HL-60 (cell line): ENCODE measurements at regions not wholly inside any gene's neighbourhood (a gene's known extent, or its start where the extent isn't known, plus 50 kb on each side); places are given as distances from the start of the nearest gene placed in this dataset.

Source experiments
- DNase-seq, 2 experiments: peaks; one replicate each; pipeline ENCODE4 v3.0.0-alpha.2; 2010 to 2020; ENCODE audit warnings: low read depth in 1 of 2, low spot score in 1 of 2
- H3K27ac ChIP-seq: fragments of 250-450 bp; sonication (Bioruptor Pico); replicated peaks from 2 replicates; pipeline ENCODE4 v1.5.1; 2020; ENCODE audit warnings: mild to moderate bottlenecking, moderate library complexity
- H3K27me3 ChIP-seq: fragments of 250-450 bp; sonication (Bioruptor Pico); 2 replicates; pipeline ENCODE4 v1.5.1; 2021; ENCODE audit warnings: mild to moderate bottlenecking, moderate library complexity; ENCODE audit not compliant: insufficient read depth, poor library complexity, severe bottlenecking
- H3K4me3 ChIP-seq: replicated peaks from 2 replicates; pipeline ENCODE4 v1.5.1; 2011; ENCODE audit warnings: mild to moderate bottlenecking, control low read depth, low read length; ENCODE audit not compliant: insufficient read depth
- GABPA ChIP-seq: IDR thresholded peaks from 2 replicates; pipeline ENCODE4 v1.6.1; 2012; ENCODE audit warnings: low read depth
- POLR2AphosphoS5 ChIP-seq: IDR thresholded peaks from 2 replicates; pipeline ENCODE4 v1.6.1; 2012; ENCODE audit warnings: low read depth
- SPI1 ChIP-seq: IDR thresholded peaks from 2 replicates; pipeline ENCODE4 v1.6.1; 2012; ENCODE audit warnings: low read depth, mild to moderate bottlenecking, borderline replicate concordance
- TF ChIP-seq, protein P1 (sequence below): IDR thresholded peaks from one replicate; pipeline ENCODE4 v1.5.1; 2011; ENCODE audit warnings: low read length, control low read depth, inconsistent platforms; ENCODE audit not compliant: insufficient read depth
- TF ChIP-seq, protein P2 (sequence below): IDR thresholded peaks from 2 replicates; pipeline ENCODE4 v1.6.1; 2012; ENCODE audit warnings: low read depth; ENCODE audit not compliant: insufficient replicate concordance

DNA sequence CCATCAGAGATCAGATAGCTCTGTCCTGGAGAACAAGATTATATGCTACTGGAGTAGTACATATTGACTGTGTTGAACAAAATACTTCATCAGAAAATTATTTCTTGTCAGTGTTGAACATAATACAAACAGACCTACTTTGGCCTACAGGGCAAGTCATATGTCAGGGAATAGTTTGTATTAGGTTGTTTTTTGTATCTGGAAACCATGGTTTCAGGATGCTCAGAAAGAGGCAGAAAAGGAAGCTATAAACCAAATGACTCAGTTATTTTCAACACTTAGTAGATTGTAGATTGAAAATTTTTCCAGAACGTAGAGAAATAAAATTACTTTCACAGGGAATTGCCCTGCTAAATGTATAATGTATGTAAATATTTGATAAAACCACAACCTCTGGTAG, 198.4 kb downstream of the CYB561 start:
- no peak overlapping the region for H3K4me3 ChIP-seq
- H3K27ac ChIP-seq, result no peak overlapping the region
- no peak for DNase-seq
- H3K27me3 ChIP-seq, result peaks cover 2% of the 10 kb centered on the region
- TF ChIP-seq, protein P1, sequence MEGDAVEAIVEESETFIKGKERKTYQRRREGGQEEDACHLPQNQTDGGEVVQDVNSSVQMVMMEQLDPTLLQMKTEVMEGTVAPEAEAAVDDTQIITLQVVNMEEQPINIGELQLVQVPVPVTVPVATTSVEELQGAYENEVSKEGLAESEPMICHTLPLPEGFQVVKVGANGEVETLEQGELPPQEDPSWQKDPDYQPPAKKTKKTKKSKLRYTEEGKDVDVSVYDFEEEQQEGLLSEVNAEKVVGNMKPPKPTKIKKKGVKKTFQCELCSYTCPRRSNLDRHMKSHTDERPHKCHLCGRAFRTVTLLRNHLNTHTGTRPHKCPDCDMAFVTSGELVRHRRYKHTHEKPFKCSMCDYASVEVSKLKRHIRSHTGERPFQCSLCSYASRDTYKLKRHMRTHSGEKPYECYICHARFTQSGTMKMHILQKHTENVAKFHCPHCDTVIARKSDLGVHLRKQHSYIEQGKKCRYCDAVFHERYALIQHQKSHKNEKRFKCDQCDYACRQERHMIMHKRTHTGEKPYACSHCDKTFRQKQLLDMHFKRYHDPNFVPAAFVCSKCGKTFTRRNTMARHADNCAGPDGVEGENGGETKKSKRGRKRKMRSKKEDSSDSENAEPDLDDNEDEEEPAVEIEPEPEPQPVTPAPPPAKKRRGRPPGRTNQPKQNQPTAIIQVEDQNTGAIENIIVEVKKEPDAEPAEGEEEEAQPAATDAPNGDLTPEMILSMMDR, result no peak
- TF ChIP-seq SPI1, result no peak
- TF ChIP-seq POLR2AphosphoS5, result no peak
- TF ChIP-seq, protein P2, sequence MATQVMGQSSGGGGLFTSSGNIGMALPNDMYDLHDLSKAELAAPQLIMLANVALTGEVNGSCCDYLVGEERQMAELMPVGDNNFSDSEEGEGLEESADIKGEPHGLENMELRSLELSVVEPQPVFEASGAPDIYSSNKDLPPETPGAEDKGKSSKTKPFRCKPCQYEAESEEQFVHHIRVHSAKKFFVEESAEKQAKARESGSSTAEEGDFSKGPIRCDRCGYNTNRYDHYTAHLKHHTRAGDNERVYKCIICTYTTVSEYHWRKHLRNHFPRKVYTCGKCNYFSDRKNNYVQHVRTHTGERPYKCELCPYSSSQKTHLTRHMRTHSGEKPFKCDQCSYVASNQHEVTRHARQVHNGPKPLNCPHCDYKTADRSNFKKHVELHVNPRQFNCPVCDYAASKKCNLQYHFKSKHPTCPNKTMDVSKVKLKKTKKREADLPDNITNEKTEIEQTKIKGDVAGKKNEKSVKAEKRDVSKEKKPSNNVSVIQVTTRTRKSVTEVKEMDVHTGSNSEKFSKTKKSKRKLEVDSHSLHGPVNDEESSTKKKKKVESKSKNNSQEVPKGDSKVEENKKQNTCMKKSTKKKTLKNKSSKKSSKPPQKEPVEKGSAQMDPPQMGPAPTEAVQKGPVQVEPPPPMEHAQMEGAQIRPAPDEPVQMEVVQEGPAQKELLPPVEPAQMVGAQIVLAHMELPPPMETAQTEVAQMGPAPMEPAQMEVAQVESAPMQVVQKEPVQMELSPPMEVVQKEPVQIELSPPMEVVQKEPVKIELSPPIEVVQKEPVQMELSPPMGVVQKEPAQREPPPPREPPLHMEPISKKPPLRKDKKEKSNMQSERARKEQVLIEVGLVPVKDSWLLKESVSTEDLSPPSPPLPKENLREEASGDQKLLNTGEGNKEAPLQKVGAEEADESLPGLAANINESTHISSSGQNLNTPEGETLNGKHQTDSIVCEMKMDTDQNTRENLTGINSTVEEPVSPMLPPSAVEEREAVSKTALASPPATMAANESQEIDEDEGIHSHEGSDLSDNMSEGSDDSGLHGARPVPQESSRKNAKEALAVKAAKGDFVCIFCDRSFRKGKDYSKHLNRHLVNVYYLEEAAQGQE, result no peak
- no peak for TF ChIP-seq GABPA

DNA sequence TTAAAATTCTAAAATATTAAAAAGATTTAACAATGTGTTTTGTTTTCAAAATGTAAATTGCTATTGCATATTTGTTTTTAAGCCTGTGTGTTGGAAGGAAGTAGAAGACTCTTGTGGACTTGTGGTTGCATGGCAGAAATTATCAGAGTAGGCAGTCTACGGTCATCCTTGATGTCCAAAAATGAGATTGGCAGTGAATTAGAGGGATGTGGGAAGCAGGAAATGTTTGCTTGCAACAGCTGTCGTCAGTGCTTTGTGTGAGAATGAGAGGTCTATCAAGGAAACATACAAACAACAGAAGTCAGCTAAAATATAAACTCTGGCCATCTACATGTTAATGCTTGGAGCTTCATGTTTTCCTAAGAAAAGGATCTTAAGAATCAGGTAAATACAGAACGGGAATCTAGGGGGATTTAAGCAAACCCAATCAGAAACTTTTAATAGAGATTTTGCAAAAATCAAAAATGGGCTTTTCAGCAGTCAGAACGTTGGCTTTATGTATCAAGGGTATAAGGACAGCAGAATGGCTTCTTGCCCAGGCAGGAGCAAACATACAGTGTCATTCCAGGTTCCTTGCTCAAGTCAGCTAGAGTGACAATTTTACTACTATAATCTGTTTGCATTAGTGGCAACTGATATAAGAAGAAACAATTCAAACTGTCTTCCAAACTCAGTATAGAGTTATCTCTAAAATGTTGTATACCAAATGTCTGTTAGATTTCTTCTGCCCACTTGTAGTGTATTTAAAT, 196.7 kb downstream of the CYB561 start:
- no peak overlapping the region for H3K4me3 ChIP-seq
- DNase-seq, result no peak

DNA sequence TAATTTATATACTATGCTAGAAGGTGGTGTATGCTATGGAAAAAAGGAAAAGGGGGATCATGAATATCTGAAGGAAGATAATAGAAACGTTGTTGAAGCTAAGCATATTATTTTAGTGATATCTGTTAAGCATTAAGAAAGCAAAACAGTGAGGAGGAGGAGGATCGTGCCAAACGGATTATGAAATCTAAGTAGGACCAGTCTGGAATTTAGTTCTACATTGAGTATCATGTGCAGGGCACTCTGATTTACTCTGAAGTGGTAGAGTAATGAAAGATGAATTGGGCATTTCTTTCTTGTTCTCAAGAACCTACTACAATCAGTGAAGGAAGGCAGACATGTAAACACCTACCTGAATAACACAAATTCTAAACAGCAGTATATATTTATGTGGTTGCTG, 195.3 kb downstream of the CYB561 start:
- DNase-seq, result no peak
- Histone ChIP-seq H3K27me3 (peaks cover 2% of the 10 kb centered on the region), H3K27ac (no peak overlapping the region), H3K4me3 (no peak overlapping the region)
- TF ChIP-seq GABPA, result no peak
- TF ChIP-seq POLR2AphosphoS5, result no peak
- TF ChIP-seq, protein P2, result no peak
- TF ChIP-seq, protein P1, result no peak
- TF ChIP-seq SPI1, result no peak

More for the DNA sequence above, 196.7 kb downstream of the CYB561 start:
- TF ChIP-seq, protein P1, result no peak
- TF ChIP-seq SPI1 (no peak), POLR2AphosphoS5 (no peak), GABPA (no peak)
- TF ChIP-seq, protein P2, result no peak
- H3K27ac ChIP-seq, result no peak overlapping the region
- peaks cover 2% of the 10 kb centered on the region for H3K27me3 ChIP-seq
